Hypothalamus (tissue), 51 donors: ENCODE measurements at regions not wholly inside any gene's neighbourhood (a gene's known extent, or its start where the extent isn't known, plus 50 kb on each side); places are given as distances from the start of the nearest gene placed in this dataset.

Experiments
- DNase-seq, 51 donors: peaks; one replicate each; lab custom pipeline; 2025; lab: John Stamatoyannopoulos, UW

DNA sequence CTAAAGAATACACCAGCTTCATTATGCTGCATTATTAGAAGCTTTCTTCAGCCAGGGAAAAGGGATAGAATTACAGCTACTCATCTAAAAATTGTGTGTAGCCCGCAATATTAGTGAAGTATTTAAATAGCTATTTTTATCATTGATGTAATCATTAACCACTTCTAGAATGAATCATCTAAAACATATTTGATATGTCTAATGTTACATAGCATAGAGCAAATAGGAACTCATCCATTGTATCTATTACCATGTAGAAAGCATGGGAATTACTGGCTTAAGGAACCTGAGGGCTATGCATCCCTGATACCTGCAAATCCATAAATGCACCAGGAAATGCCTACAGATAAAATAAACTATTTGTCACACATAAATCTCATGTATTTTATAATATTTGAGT is 54.5 kb upstream of the VGLL3 start:
- no peak for DNase-seq

DNA sequence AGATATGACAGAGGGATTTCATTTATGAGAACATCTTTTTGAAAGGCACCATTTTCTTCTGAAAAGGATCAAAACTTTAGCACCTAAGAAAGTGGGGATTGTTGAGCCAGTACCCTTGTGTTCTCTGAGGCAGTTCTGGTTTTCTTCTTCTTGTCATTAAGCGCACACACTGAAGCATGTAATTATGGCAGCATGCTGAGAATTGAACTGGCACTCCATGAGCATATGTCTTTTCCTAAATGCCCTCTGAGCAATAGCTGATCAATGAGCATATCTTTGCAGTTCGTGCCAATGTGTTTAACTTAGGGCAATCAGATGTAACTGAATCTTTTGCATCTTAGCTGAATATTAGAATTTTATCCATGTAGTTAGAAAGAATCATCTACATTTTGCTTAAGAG is 53.9 kb upstream of the VGLL3 start:
- DNase-seq = no peak

DNA sequence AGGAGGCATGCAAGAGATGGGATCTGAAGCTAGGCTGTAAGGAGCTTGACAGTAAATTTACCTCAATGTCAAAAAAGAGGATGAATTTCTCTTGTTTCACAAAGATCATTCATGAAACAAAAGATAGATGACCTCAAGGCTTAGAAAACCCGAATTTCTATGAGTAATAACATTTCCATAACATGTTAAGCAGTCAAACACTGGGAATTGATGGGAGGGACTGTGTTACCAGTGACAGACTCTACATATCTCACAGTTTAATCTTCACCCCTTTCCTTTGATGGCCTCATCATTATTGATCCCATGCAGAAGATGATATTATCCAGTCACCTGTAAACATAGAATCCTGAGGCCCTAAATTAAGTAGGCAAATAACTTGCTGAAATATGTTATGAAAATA is 53.5 kb upstream of the VGLL3 start:
- no peak for DNase-seq

DNA sequence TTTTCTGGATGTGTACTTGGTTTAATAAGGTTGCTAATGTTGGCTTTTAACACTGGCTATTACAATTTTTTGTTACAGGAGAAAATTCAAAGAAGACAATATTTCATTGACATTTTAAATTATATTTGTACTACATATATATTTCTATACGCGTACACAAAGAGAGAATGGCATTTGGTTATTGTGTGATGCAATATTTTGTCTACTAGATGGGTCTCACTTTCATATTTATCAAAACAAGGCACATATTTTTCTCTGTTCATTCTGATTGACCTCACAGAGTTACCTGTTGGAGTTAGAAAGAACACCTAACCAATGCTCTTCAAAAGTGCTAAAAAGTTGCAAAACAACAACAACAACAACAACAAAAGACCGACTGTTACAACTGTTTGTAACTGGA is 50.2 kb upstream of the VGLL3 start:
- no peak for DNase-seq
